WI38 (cell line): ENCODE measurements at regions not wholly inside any gene's neighbourhood (a gene's known extent, or its start where the extent isn't known, plus 50 kb on each side); places are given as distances from the start of the nearest gene placed in this dataset.
A peak's percentile ranks its signal among the peaks of the same experiment; 100 is the strongest.

Experiments
- H3K4me3 ChIP-seq: 2 replicates; pipeline ENCODE4 v1.5.1; 2011; ENCODE audit warnings: low read depth, mild to moderate bottlenecking, control low read depth, low read length
- CTCF ChIP-seq: IDR thresholded peaks from 2 replicates; pipeline ENCODE4 v1.5.1; 2012; ENCODE audit warnings: low read depth, mild to moderate bottlenecking, control low read depth, low read length

DNA sequence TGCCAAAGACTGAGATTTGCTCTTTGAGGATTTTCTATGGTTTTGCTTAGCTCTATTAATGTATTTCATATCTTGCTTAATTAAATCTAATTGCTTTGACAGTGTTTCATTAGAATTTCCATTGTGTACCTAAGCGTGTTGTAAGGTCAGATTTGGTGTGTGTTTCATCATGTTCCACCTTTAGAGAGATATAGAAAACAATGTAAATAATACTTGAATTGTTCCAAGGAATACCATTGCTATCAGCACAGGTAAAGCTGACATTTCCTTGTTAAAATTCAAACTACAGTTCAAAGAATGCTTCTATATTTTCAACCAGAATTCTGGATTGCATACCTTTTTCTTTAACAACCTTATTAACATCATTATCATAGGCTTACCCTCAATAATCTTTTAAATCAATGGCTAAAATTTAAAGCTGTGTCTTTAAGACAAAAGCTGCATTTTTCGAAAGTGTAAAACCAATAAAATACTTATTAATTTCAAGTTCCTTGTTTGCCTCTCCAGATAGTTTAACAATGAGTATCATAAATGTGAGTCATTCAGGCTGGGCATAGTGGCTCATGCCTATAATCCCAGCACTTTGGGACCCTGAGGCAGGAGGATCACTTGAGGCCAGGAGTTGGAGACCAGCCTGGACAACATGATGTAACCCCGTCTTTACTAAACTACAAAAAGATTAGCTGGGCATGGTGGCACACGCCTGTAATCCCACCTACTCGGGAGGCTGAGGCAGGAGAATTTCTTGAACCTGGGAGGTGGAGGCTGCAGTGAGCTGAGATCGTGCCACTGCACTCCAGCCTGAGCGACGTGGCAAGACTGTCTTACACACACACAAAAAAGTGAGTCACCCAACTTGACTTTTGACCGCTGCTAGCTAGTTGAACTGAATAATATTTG, 188.0 kb upstream of the PKDCC start:
- TF ChIP-seq CTCF, result no peak
- H3K4me3 ChIP-seq, result no peak overlapping the region

- TF ChIP-seq CTCF, result no peak
- no peak overlapping the region for H3K4me3 ChIP-seq
Observed at GRCh38 chr2:41863062-41863461, 184.8 kb upstream of the PKDCC start.

DNA sequence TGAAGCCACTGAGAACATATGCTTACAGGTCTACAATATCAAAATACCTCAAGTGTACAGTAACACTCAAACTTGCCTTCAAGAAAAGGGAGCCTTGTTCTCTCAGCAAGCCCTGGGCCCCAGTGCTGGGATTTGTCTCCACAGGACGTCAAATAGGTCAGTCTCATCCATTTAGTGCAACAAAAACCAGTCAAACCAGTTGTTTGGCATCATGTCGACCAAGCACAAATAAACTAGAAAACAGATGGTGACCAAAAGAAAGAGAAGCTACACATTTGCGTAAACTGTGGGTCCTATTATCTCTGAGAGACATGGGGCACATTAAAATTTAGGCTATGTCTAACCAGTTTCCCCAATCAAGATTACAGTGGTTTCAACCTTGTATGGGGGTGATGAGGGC, 182.6 kb upstream of the PKDCC start:
- H3K4me3 ChIP-seq, result no peak overlapping the region
- TF ChIP-seq CTCF, result no peak

- TF ChIP-seq CTCF, result no peak
- H3K4me3 ChIP-seq, result 0 out of 2 replicates have a peak overlapping the region, but pooled peaks have one; percentile 13
Observed at GRCh38 chr2:41867553-41867952, 180.3 kb upstream of the PKDCC start.

- TF ChIP-seq CTCF, result peak; percentile 77
- H3K4me3 ChIP-seq, result no peak overlapping the region
Observed at GRCh38 chr2:41869542-41870264, 178.1 kb upstream of the PKDCC start.

DNA sequence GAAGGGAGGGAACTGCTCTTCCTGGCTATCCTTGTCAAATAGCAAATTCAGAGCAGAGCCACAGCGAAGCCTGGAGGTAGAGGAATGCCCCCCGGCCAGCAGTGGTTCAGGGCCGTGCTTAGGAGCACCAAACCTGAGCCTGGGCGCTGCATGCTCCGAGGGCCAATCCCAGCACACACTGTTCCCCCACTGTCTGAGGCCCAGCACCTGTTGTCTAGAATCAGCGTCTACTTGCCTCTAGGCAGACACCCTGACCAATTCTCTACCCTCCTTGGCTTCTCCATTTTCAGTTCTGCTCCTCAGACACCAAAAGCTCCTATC, 177.6 kb upstream of the PKDCC start:
- TF ChIP-seq CTCF, result no peak
- H3K4me3 ChIP-seq, result no peak overlapping the region

DNA sequence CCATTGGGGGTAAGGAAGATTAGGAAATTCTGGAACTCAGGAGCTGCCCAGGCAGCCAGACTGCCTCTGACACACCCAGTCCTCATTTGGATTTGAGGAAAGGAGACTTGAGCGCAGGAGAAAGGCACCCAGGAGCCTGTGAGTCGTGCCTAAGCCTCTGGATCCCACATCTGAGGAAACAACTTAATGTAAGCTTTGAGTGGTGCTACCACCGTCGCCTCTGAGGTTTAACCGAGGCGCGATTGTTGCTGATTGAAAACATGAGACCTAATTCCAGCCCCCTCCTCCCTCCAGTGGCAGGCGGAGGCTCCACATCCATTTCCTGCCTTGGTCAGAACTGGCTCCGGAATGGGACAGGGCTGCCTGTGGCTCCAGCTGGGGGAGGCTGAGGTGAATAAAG, 176.7 kb upstream of the PKDCC start:
- no peak overlapping the region for H3K4me3 ChIP-seq
- TF ChIP-seq CTCF, result peak; percentile 11; the same call in 1 of the 2 replicates
